GM23338 (cell line): ENCODE measurements at regions not wholly inside any gene's neighbourhood (a gene's known extent, or its start where the extent isn't known, plus 50 kb on each side); places are given as distances from the start of the nearest gene placed in this dataset.

ENCODE experiments used
- ATAC-seq: fragments of 200-7000 bp; cut with Tn5 transposase; 3 replicates; pipeline ENCODE4 v1.9.1; 2020
- DNase-seq: peaks from one replicate; pipeline ENCODE4 v3.0.0-alpha.2; 2015; ENCODE audit warnings: low spot score
- H2AFZ ChIP-seq: fragments of 200-600 bp; sonication (generic); 2 replicates; pipeline ENCODE4 v1.8.0; 2016; ENCODE audit warnings: antibody characterized with exemption, mild to moderate bottlenecking, moderate library complexity
- H3F3A ChIP-seq: fragments of 200-600 bp; sonication (generic); replicated peaks from 2 replicates; pipeline ENCODE4 v1.8.0; 2017; ENCODE audit warnings: antibody characterized with exemption, mixed run types, low read depth
- H3K27ac ChIP-seq: fragments of 200-600 bp; sonication (generic); 2 replicates; pipeline ENCODE4 v1.6.1; 2016; ENCODE audit warnings: low read depth
- H3K27me3 ChIP-seq: fragments of 200-600 bp; sonication (generic); 2 replicates; pipeline ENCODE4 v1.8.0; 2016; ENCODE audit warnings: mild to moderate bottlenecking, mixed run types, moderate library complexity; ENCODE audit not compliant: insufficient read depth
- H3K36me3 ChIP-seq: fragments of 200-600 bp; sonication (generic); 2 replicates; pipeline ENCODE4 v1.8.0; 2016; ENCODE audit warnings: mild to moderate bottlenecking; ENCODE audit not compliant: insufficient read depth
- H3K4me1 ChIP-seq: fragments of 200-600 bp; sonication (generic); 2 replicates; pipeline ENCODE4 v1.8.0; 2016; ENCODE audit warnings: mild to moderate bottlenecking, moderate library complexity; ENCODE audit not compliant: insufficient read depth
- H3K4me2 ChIP-seq: fragments of 200-600 bp; sonication (generic); 2 replicates; pipeline ENCODE4 v1.7.1; 2017; ENCODE audit warnings: mixed run types
- H3K4me3 ChIP-seq: fragments of 200-600 bp; sonication (generic); 2 replicates; pipeline ENCODE4 v1.6.1; 2016; ENCODE audit warnings: mixed run types
- H3K79me2 ChIP-seq: fragments of 200-600 bp; sonication (generic); replicated peaks from 2 replicates; pipeline ENCODE4 v1.8.0; 2017; ENCODE audit warnings: mild to moderate bottlenecking; ENCODE audit not compliant: insufficient read depth
- H3K9me2 ChIP-seq: fragments of 200-600 bp; sonication (generic); 2 replicates; pipeline ENCODE4 v1.8.0; 2017; ENCODE audit not compliant: insufficient read depth
- H4K20me1 ChIP-seq: fragments of 200-600 bp; sonication (generic); replicated peaks from 2 replicates; pipeline ENCODE4 v1.8.0; 2017; ENCODE audit warnings: mild to moderate bottlenecking; ENCODE audit not compliant: insufficient read depth
- H3K27ac Mint-ChIP-seq: 2 replicates; pipeline ENCODE4 v1.8.0; 2020; ENCODE audit warnings: inconsistent platforms, mild to moderate bottlenecking, moderate library complexity, mixed read lengths
- H3K27me3 Mint-ChIP-seq: 3 replicates; pipeline ENCODE4 v1.8.0; 2022; ENCODE audit warnings: low read depth, mild to moderate bottlenecking, moderate library complexity, mixed read lengths, inconsistent platforms; ENCODE audit not compliant: insufficient read depth, poor library complexity
- H3K36me3 Mint-ChIP-seq: 3 replicates; pipeline ENCODE4 v1.8.0; 2021; ENCODE audit warnings: low read depth, mild to moderate bottlenecking, inconsistent platforms, moderate library complexity, mixed read lengths
- H3K4me1 Mint-ChIP-seq: 3 replicates; pipeline ENCODE4 v1.8.0; 2020; ENCODE audit warnings: mild to moderate bottlenecking, inconsistent platforms, mixed read lengths
- H3K4me3 Mint-ChIP-seq: 3 replicates; pipeline ENCODE4 v1.8.0; 2021; ENCODE audit warnings: moderate library complexity, mild to moderate bottlenecking, inconsistent platforms, mixed read lengths
- H3K9me3 Mint-ChIP-seq: 3 replicates; pipeline ENCODE4 v1.8.0; 2020; ENCODE audit warnings: moderate library complexity, mild to moderate bottlenecking, inconsistent platforms, mixed read lengths
- CREB1 ChIP-seq: fragments of 250-450 bp; sonication (Bioruptor Pico); IDR thresholded peaks from 2 replicates; pipeline ENCODE4 v1.5.0; 2020; ENCODE audit warnings: low read depth, mild to moderate bottlenecking, moderate library complexity
- EZH2phosphoT487 ChIP-seq: fragments of 200-600 bp; sonication (generic); IDR thresholded peaks from one replicate; pipeline ENCODE4 v1.8.1; 2018; ENCODE audit warnings: antibody characterized with exemption; ENCODE audit not compliant: unreplicated experiment
- JUNB ChIP-seq: IDR thresholded peaks from one replicate; pipeline ENCODE4 v1.6.1; 2016; ENCODE audit warnings: antibody characterized with exemption; ENCODE audit not compliant: unreplicated experiment
- NANOG ChIP-seq: IDR thresholded peaks from 2 replicates; pipeline ENCODE4 v1.6.1; 2016; ENCODE audit warnings: antibody characterized with exemption, borderline replicate concordance
- POLR2AphosphoS5 ChIP-seq: IDR thresholded peaks from 2 replicates; pipeline ENCODE4 v1.6.1; 2016; ENCODE audit warnings: antibody characterized with exemption, low read depth
- STAT1 ChIP-seq: IDR thresholded peaks from one replicate; pipeline ENCODE4 v1.6.1; 2016; ENCODE audit warnings: antibody characterized with exemption; ENCODE audit not compliant: unreplicated experiment
- ZNF331 ChIP-seq: fragments of 250-450 bp; sonication (Bioruptor Pico); IDR thresholded peaks from 2 replicates; pipeline ENCODE4 v1.5.0; 2020; ENCODE audit warnings: low read depth, mild to moderate bottlenecking, moderate library complexity
- TF ChIP-seq, protein P1 (sequence below), 2 experiments: fragments of 200-600 bp in 1 of 2; sonication (generic) in 1 of 2; conservative IDR thresholded peaks; 2 replicates each; pipeline versions ENCODE4 v1.5.1 to v1.6.1; 2016 to 2017; ENCODE audit warnings: antibody characterized with exemption in 2 of 2, low read depth in 2 of 2, mild to moderate bottlenecking in 2 of 2, moderate library complexity in 1 of 2
- TF ChIP-seq, protein P2 (sequence below): fragments of 250-450 bp; sonication (Bioruptor Pico); IDR thresholded peaks from 2 replicates; pipeline ENCODE4 v1.5.0; 2020; ENCODE audit warnings: mild to moderate bottlenecking, moderate library complexity
- TF ChIP-seq, protein P3 (sequence below): IDR thresholded peaks from one replicate; pipeline ENCODE4 v1.6.1; 2018; ENCODE audit warnings: antibody characterized with exemption; ENCODE audit not compliant: unreplicated experiment

DNA sequence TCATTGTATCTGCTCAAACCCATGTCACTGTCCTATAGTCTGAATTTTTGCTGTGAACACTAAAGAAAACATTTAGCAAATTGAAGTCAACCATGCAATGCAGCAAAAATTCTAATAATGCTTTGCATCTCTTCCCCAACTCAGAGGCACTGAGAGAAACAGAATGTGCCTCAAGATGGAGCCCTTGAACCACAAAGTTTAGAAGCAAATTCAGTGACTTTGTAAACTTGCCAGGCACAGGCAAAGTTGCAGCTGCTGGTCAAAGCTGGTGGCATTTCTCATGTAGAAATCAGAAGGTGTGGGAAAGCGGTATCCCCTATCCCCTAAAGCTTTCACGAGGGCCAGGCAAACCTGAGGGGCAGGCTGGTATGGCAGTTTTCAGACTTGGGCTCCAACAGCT lies 121.7 kb upstream of the DIPK2B start:
- Histone ChIP-seq H3K27me3 (no peaks in the 10 kb centered on the region), H3K36me3 (no peaks in the 10 kb centered on the region), H3K9me2 (no peaks in the 10 kb centered on the region), H3K4me2 (no peak overlapping the region), H2AFZ (no peak overlapping the region), H4K20me1 (no peaks in the 10 kb centered on the region), H3K4me1 (no peaks in the 10 kb centered on the region), H3K79me2 (no peaks in the 10 kb centered on the region), H3F3A (no peaks in the 10 kb centered on the region), H3K4me3 (no peak overlapping the region), H3K27ac (no peak overlapping the region)
- H3K27ac Mint-ChIP-seq = no peak overlapping the region
- DNase-seq = peak; percentile 61
- no peaks in the 10 kb centered on the region for H3K36me3 Mint-ChIP-seq
- H3K4me3 Mint-ChIP-seq = no peak overlapping the region
- ATAC-seq = peak; percentile 64
- H3K9me3 Mint-ChIP-seq = no peaks in the 10 kb centered on the region
- no peaks in the 10 kb centered on the region; the same call in 2 of the 3 replicates for H3K4me1 Mint-ChIP-seq
- no peaks in the 10 kb centered on the region for H3K27me3 Mint-ChIP-seq
- TF ChIP-seq, protein P1, sequence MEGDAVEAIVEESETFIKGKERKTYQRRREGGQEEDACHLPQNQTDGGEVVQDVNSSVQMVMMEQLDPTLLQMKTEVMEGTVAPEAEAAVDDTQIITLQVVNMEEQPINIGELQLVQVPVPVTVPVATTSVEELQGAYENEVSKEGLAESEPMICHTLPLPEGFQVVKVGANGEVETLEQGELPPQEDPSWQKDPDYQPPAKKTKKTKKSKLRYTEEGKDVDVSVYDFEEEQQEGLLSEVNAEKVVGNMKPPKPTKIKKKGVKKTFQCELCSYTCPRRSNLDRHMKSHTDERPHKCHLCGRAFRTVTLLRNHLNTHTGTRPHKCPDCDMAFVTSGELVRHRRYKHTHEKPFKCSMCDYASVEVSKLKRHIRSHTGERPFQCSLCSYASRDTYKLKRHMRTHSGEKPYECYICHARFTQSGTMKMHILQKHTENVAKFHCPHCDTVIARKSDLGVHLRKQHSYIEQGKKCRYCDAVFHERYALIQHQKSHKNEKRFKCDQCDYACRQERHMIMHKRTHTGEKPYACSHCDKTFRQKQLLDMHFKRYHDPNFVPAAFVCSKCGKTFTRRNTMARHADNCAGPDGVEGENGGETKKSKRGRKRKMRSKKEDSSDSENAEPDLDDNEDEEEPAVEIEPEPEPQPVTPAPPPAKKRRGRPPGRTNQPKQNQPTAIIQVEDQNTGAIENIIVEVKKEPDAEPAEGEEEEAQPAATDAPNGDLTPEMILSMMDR (conservative IDR thresholded peaks at IDR 0.05; ENCODE audit: low read depth in 2 of 2) = peak; percentile 57 to 69
- TF ChIP-seq, protein P2, sequence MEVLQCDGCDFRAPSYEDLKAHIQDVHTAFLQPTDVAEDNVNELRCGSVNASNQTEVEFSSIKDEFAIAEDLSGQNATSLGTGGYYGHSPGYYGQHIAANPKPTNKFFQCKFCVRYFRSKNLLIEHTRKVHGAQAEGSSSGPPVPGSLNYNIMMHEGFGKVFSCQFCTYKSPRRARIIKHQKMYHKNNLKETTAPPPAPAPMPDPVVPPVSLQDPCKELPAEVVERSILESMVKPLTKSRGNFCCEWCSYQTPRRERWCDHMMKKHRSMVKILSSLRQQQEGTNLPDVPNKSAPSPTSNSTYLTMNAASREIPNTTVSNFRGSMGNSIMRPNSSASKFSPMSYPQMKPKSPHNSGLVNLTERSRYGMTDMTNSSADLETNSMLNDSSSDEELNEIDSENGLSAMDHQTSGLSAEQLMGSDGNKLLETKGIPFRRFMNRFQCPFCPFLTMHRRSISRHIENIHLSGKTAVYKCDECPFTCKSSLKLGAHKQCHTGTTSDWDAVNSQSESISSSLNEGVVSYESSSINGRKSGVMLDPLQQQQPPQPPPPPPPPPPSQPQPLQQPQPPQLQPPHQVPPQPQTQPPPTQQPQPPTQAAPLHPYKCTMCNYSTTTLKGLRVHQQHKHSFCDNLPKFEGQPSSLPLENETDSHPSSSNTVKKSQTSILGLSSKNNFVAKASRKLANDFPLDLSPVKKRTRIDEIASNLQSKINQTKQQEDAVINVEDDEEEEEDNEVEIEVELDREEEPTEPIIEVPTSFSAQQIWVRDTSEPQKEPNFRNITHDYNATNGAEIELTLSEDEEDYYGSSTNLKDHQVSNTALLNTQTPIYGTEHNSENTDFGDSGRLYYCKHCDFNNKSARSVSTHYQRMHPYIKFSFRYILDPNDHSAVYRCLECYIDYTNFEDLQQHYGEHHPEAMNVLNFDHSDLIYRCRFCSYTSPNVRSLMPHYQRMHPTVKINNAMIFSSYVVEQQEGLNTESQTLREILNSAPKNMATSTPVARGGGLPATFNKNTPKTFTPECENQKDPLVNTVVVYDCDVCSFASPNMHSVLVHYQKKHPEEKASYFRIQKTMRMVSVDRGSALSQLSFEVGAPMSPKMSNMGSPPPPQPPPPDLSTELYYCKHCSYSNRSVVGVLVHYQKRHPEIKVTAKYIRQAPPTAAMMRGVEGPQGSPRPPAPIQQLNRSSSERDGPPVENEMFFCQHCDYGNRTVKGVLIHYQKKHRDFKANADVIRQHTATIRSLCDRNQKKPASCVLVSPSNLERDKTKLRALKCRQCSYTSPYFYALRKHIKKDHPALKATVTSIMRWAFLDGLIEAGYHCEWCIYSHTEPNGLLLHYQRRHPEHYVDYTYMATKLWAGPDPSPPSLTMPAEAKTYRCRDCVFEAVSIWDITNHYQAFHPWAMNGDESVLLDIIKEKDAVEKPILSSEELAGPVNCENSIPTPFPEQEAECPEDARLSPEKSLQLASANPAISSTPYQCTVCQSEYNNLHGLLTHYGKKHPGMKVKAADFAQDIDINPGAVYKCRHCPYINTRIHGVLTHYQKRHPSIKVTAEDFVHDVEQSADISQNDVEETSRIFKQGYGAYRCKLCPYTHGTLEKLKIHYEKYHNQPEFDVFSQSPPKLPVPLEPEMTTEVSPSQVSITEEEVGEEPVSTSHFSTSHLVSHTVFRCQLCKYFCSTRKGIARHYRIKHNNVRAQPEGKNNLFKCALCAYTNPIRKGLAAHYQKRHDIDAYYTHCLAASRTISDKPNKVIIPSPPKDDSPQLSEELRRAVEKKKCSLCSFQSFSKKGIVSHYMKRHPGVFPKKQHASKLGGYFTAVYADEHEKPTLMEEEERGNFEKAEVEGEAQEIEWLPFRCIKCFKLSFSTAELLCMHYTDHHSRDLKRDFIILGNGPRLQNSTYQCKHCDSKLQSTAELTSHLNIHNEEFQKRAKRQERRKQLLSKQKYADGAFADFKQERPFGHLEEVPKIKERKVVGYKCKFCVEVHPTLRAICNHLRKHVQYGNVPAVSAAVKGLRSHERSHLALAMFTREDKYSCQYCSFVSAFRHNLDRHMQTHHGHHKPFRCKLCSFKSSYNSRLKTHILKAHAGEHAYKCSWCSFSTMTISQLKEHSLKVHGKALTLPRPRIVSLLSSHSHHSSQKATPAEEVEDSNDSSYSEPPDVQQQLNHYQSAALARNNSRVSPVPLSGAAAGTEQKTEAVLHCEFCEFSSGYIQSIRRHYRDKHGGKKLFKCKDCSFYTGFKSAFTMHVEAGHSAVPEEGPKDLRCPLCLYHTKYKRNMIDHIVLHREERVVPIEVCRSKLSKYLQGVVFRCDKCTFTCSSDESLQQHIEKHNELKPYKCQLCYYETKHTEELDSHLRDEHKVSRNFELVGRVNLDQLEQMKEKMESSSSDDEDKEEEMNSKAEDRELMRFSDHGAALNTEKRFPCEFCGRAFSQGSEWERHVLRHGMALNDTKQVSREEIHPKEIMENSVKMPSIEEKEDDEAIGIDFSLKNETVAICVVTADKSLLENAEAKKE (CRISPR knock-in tag) = no peak

DNA sequence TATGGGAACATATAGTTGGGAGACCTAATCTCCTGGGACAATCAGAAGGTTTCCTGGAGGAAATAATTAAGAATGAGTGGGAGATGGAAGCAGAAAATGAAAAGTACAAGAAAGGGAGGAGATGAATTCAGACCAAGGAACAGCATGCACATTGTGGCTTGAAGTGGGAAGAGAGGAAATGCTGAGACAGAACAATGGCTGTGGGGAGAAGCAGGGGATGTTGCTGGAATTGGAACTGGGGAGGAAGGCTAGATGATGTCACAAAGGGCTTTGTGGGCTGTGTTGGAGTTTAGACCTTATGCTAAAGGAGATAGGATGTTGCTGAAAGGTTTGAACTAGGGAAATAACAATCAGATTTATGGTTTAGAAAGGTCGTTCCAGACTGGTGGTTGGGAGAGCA lies 119.5 kb upstream of the DIPK2B start:
- no peaks in the 10 kb centered on the region for H3K27me3 Mint-ChIP-seq
- H3K4me1 Mint-ChIP-seq = no peaks in the 10 kb centered on the region; the same call in 2 of the 3 replicates
- Histone ChIP-seq H3K4me2 (no peak overlapping the region), H3F3A (no peaks in the 10 kb centered on the region), H3K27ac (no peak overlapping the region), H3K4me3 (no peak overlapping the region), H3K4me1 (no peaks in the 10 kb centered on the region), H3K79me2 (no peaks in the 10 kb centered on the region), H3K36me3 (no peaks in the 10 kb centered on the region), H3K9me2 (no peaks in the 10 kb centered on the region), H2AFZ (no peak overlapping the region), H4K20me1 (no peaks in the 10 kb centered on the region), H3K27me3 (no peaks in the 10 kb centered on the region)
- H3K4me3 Mint-ChIP-seq = no peak overlapping the region
- no peak overlapping the region for H3K27ac Mint-ChIP-seq
- no peaks in the 10 kb centered on the region for H3K36me3 Mint-ChIP-seq
- H3K9me3 Mint-ChIP-seq = no peaks in the 10 kb centered on the region
- DNase-seq = no peak
- no peak for ATAC-seq
- TF ChIP-seq EZH2phosphoT487 (no peak), POLR2AphosphoS5 (no peak), CREB1 (no peak), ZNF331 (CRISPR knock-in tag) (no peak), NANOG (no peak), JUNB (no peak), STAT1 (no peak)
- TF ChIP-seq, protein P3, sequence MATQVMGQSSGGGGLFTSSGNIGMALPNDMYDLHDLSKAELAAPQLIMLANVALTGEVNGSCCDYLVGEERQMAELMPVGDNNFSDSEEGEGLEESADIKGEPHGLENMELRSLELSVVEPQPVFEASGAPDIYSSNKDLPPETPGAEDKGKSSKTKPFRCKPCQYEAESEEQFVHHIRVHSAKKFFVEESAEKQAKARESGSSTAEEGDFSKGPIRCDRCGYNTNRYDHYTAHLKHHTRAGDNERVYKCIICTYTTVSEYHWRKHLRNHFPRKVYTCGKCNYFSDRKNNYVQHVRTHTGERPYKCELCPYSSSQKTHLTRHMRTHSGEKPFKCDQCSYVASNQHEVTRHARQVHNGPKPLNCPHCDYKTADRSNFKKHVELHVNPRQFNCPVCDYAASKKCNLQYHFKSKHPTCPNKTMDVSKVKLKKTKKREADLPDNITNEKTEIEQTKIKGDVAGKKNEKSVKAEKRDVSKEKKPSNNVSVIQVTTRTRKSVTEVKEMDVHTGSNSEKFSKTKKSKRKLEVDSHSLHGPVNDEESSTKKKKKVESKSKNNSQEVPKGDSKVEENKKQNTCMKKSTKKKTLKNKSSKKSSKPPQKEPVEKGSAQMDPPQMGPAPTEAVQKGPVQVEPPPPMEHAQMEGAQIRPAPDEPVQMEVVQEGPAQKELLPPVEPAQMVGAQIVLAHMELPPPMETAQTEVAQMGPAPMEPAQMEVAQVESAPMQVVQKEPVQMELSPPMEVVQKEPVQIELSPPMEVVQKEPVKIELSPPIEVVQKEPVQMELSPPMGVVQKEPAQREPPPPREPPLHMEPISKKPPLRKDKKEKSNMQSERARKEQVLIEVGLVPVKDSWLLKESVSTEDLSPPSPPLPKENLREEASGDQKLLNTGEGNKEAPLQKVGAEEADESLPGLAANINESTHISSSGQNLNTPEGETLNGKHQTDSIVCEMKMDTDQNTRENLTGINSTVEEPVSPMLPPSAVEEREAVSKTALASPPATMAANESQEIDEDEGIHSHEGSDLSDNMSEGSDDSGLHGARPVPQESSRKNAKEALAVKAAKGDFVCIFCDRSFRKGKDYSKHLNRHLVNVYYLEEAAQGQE = no peak
